HG03558 (cell line): ENCODE measurements at regions not wholly inside any gene's neighbourhood (a gene's known extent, or its start where the extent isn't known, plus 50 kb on each side); places are given as distances from the start of the nearest gene placed in this dataset.
"Not testable (repeated sequence)": the region's sequence is repeated elsewhere in the genome, so short reads cannot be mapped to it uniquely, and the experiment has no call there.

Experiments used
- ATAC-seq: cut with Tn5 transposase; IDR thresholded peaks from one replicate; pipeline ENCODE4 v1.9.1; 2021; ENCODE audit warnings: moderate number of reproducible peaks; ENCODE audit not compliant: unreplicated experiment; ENCODE audit errors: extremely low read depth

DNA sequence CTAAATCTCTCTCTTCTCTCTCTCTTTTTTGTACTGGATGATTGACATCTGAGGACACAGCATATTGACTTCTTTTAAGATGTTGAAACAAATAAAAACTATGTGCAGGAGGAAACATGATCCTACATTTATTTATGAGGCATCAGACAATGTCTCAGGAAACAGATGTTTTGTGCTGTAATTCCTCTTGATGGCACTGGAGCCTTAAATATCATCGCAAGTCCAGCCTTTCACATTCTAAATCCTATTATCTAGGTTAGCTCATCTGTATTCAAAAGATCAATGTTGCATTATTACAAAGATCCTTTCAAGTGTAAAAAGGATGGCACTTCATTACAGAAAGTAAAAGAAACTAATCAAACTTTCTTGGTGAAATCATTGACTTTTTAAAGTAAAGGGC lies 63.9 kb downstream of the MAT2B start:
- ATAC-seq = no peak

GRCh38 chr5:163571744-163572143 lies 66.3 kb downstream of the MAT2B start:
- no peak for ATAC-seq

- ATAC-seq = no peak
These were observed 69.3 kb downstream of the MAT2B start for GRCh38 chr5:163574472-163575440.

DNA sequence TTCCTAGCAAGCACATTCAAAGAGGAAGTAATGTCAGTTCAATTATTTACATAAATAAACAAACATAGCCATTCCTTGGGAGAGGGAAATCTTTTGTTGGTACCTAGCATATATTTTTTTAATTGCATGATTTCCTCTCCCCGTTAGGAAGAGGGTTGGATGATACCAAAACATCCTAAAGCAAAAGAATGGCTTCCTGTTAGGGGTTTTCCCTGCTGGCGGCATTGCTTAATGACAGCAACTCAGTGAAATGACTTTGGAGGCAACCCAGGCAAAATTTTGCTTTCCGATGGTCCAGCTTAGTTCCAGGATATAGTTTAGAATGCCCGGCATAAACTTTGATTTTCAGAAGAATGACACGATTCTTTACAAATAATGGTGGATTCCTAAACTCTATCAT lies 73.2 kb downstream of the MAT2B start:
- ATAC-seq = no peak

- no peak for ATAC-seq
These were observed 74.3 kb downstream of the MAT2B start for GRCh38 chr5:163579729-163580128.

- no peak for ATAC-seq
These were observed 75.1 kb downstream of the MAT2B start for GRCh38 chr5:163580516-163580915.

- ATAC-seq = not testable (repeated sequence)
These were observed 78.2 kb downstream of the MAT2B start for GRCh38 chr5:163583491-163584153.

DNA sequence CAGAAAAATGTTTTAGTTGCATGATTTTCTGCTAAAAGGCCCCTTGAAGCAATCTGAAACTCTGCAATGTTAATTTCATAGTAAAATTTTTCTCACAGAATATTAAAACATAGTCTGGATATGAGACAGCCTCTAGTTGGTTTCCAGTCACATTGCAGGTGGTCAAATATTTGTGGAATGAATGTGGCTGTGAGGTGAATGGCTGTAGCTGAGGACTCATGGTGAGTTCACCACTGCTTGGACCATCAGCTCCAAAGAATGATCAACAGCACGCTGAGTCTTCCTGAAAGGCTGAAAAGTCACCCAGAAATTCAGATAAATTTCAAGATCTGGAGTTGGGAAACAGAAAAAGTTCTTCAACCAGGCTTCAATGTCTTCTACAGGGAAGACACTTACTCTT lies 79.8 kb downstream of the MAT2B start:
- ATAC-seq = no peak

DNA sequence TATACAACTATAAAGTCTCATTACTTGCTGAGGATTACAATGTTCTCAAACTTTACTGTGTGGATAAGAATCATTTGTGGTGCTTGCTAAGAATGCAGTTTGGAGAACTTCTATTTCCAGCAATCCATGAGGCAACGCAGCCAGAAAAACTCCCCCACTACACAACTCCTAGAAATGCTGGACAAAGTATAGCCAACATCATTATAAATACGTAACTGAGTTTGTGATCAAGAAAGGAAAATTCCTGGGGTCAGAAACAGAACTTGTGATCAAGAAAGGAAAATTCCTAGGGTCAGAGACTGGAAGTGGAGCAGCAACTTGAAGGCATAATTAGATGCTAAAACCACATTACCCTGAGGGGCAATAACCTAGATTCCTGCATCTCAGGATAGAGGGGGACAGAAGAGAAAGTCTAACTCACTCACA lies 81.1 kb downstream of the MAT2B start:
- no peak for ATAC-seq

GRCh38 chr5:163594951-163595350 lies 89.5 kb downstream of the MAT2B start:
- ATAC-seq = no peak

GRCh38 chr5:163595932-163596607 lies 90.7 kb downstream of the MAT2B start:
- ATAC-seq = no peak

GRCh38 chr5:163596608-163597315 lies 91.3 kb downstream of the MAT2B start:
- no peak for ATAC-seq

DNA sequence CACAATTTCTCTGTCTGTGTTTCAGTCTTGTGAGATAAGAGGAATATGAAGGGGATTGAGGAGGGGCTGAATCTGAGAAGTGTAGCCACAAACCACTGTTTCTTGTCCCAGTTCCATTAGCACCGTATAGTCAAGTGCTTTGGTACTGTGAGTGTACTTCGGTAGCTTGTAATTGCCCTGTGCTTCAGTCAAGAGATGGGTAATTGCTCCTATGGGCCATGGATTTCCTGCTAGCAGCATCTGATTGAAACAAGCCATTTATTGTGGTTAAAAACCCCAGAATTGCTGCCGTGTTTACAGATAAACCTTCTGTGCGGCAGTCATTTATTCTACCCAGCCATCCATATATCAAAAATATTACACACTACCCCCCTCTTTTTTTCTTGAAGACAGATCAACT lies 98.6 kb downstream of the MAT2B start:
- no peak for ATAC-seq

DNA sequence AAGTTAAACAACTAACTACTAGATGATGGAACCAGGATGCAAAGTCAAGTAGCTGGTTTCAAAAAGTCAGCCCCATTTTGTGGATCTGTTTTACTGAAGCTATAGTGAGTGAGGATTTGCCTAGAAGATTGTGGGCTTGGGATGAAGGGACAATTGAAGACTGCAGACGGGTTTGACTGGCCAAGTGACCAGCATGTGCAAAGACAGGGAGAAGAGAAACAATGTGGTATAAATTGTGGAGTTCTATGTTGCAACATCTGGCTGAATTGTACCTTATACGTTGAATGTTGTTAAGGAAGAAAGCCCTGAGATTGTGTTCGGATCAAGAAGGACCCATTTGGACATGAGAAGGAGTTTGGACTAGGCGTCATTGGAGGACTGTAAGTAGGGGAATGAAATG lies 101.8 kb downstream of the MAT2B start:
- no peak for ATAC-seq

- ATAC-seq = no peak
These were observed 103.2 kb downstream of the MAT2B start for GRCh38 chr5:163608621-163609020.

DNA sequence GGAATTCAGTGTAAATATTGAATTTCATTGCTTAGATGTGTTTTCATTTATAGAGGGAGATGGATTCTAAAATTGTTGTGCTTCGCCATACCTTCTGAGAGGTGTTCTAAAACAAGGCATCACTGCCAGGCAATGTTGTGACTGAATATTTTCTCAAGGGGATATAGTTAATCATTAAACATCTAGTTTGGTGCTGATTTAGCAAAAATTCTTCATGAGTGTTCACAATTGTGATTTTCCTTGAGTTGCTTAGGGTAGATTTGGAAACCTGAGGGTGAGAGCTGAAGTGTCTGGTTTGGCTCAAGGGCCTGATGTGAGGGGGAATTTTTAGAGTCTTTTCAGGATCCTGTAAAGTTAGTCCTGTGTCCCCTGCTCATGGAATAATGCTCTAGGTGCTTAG lies 104.5 kb downstream of the MAT2B start:
- no peak for ATAC-seq

DNA sequence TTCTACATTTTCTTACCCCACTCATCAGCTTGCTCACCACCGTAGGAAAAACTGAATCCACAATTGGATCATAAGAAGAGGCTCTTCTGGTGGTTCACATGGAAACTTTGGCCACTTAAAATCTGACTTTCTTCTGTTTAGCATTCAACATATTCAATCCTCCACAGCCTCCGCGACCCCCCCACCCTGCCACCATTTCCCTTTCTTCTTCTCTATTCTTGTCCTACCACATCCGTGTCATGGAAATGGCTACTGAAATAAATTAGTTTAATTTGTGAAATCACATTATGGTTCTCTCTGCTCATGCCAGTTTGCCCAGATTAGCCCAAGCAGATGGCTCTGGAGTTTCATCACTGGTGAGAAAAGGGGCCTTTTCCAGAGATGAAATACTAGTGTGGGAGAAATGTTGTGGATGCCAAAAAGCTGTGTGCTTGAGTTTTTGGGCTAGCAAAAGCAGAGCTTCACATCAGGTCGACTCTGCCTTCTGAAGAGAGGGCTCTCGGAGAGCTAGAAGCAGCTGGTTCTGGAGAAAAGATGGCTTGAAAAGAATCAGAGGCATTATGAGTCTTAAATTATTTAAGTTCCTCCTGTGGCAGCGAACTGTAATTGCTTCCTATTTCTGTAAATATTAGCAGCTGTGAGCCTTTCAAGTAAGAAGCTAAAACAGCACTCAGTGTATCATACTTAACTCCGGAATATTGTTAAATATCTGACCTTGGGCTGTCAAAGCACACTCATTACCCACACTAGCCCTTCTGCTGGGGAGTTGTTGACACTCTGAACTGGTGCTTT lies 107.1 kb downstream of the MAT2B start:
- ATAC-seq = no peak

DNA sequence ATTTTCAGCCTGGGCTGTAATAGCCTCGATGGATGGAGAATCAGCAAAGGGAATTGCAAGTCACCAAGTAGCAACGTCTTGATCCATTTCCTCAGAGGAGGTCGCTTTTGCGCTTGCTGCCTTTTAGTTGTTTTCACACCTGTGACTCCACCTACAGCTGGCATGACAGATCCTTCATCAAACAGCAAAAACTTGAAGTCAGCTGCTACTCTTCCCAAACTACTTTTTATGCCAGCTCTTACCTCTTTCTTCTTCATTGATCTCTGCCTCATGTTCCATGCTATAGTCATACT lies 107.7 kb downstream of the MAT2B start:
- no peak for ATAC-seq

- no peak for ATAC-seq
These were observed 109.4 kb downstream of the MAT2B start for GRCh38 chr5:163614787-163615186.
